H9 (cell line): ENCODE measurements at regions not wholly inside any gene's neighbourhood (a gene's known extent, or its start where the extent isn't known, plus 50 kb on each side); places are given as distances from the start of the nearest gene placed in this dataset.

Source experiments
- DNase-seq: peaks from one replicate; pipeline ENCODE4 v3.0.0-alpha.2; 2017
- H2AFZ ChIP-seq: one replicate; pipeline ENCODE4 v1.6.1; 2013; ENCODE audit warnings: mild to moderate bottlenecking, low read length, control low read depth, moderate library complexity
- H2AK5ac ChIP-seq: 2 replicates; pipeline ENCODE4 v1.6.1; 2013; ENCODE audit warnings: low read length, control low read depth, mixed read lengths; ENCODE audit not compliant: insufficient read length
- H2BK120ac ChIP-seq: one replicate; pipeline ENCODE4 v1.6.1; 2013; ENCODE audit warnings: low read depth, mild to moderate bottlenecking, low read length, control low read depth, inconsistent platforms; ENCODE audit not compliant: poor library complexity, severe bottlenecking
- H2BK12ac ChIP-seq: 2 replicates; pipeline ENCODE4 v1.6.1; 2013; ENCODE audit warnings: low read length, control low read depth, mixed read lengths, low read depth; ENCODE audit not compliant: insufficient read length
- H2BK15ac ChIP-seq: 2 replicates; pipeline ENCODE4 v1.6.1; 2013; ENCODE audit warnings: low read depth, low read length, control low read depth
- H2BK20ac ChIP-seq: one replicate; pipeline ENCODE4 v1.6.1; 2013; ENCODE audit warnings: low read depth, mild to moderate bottlenecking, low read length, control low read depth, inconsistent platforms; ENCODE audit not compliant: poor library complexity, severe bottlenecking
- H2BK5ac ChIP-seq: 2 replicates; pipeline ENCODE4 v1.6.1; 2013; ENCODE audit warnings: low read length, control low read depth, mixed read lengths; ENCODE audit not compliant: insufficient read length
- H3K14ac ChIP-seq: 2 replicates; pipeline ENCODE4 v1.6.1; 2013; ENCODE audit warnings: low read length, control low read depth; ENCODE audit not compliant: insufficient read depth
- H3K18ac ChIP-seq: 2 replicates; pipeline ENCODE4 v1.6.1; 2013; ENCODE audit warnings: low read depth, mild to moderate bottlenecking, mixed read lengths, low read length, control low read depth; ENCODE audit not compliant: insufficient read length
- H3K23ac ChIP-seq: 2 replicates; pipeline ENCODE4 v1.6.1; 2013; ENCODE audit warnings: low read length, control low read depth, mixed read lengths, low read depth; ENCODE audit not compliant: insufficient read length
- H3K23me2 ChIP-seq: 2 replicates; pipeline ENCODE4 v1.6.1; 2013; ENCODE audit warnings: low read depth, mild to moderate bottlenecking, mixed read lengths, low read length, control low read depth; ENCODE audit not compliant: insufficient read length, poor library complexity, severe bottlenecking
- H3K27ac ChIP-seq: 2 replicates; pipeline ENCODE4 v1.5.1; 2013; ENCODE audit warnings: low read length, control low read depth, mixed read lengths, low read depth; ENCODE audit not compliant: insufficient read length
- H3K27me3 ChIP-seq: 2 replicates; pipeline ENCODE4 v1.6.1; 2013; ENCODE audit warnings: low read length, control low read depth, inconsistent platforms; ENCODE audit not compliant: insufficient read depth
- H3K4ac ChIP-seq: 2 replicates; pipeline ENCODE4 v1.6.1; 2013; ENCODE audit warnings: low read depth, mild to moderate bottlenecking, control low read depth, inconsistent platforms, low read length, moderate library complexity
- H3K4me1 ChIP-seq: 2 replicates; pipeline ENCODE4 v1.6.1; 2013; ENCODE audit warnings: low read length, control low read depth, inconsistent platforms; ENCODE audit not compliant: insufficient read depth
- H3K4me2 ChIP-seq: 2 replicates; pipeline ENCODE4 v1.6.1; 2013; ENCODE audit warnings: low read length, control low read depth, mixed read lengths; ENCODE audit not compliant: insufficient read length, insufficient read depth
- H3K56ac ChIP-seq: 2 replicates; pipeline ENCODE4 v1.6.1; 2013; ENCODE audit warnings: low read depth, mild to moderate bottlenecking, mixed read lengths, low read length, control low read depth; ENCODE audit not compliant: insufficient read length
- H3K79me1 ChIP-seq: 2 replicates; pipeline ENCODE4 v1.6.1; 2013; ENCODE audit warnings: low read depth, mild to moderate bottlenecking, moderate library complexity, low read length, control low read depth, inconsistent platforms; ENCODE audit not compliant: insufficient read depth, poor library complexity, severe bottlenecking
- H3K79me2 ChIP-seq: 2 replicates; pipeline ENCODE4 v1.6.1; 2013; ENCODE audit warnings: low read length, control low read depth, inconsistent platforms; ENCODE audit not compliant: insufficient read depth
- H3K9ac ChIP-seq: 2 replicates; pipeline ENCODE4 v1.6.1; 2013; ENCODE audit warnings: low read length, control low read depth, mixed read lengths; ENCODE audit not compliant: insufficient read length; ENCODE audit errors: extremely low read depth
- H3K9me3 ChIP-seq: one replicate; pipeline ENCODE4 v1.6.1; 2013; ENCODE audit warnings: low read depth, low read length, inconsistent platforms; ENCODE audit not compliant: control insufficient read depth
- H3T11ph ChIP-seq: one replicate; pipeline ENCODE4 v1.6.1; 2013; ENCODE audit warnings: mild to moderate bottlenecking, low read length, control low read depth, inconsistent platforms
- H4K20me1 ChIP-seq: one replicate; pipeline ENCODE4 v1.6.1; 2013; ENCODE audit not compliant: control insufficient read depth, insufficient read length, insufficient read depth
- H4K5ac ChIP-seq: 2 replicates; pipeline ENCODE4 v1.6.1; 2013; ENCODE audit warnings: low read depth, mild to moderate bottlenecking, mixed read lengths, low read length, control low read depth; ENCODE audit not compliant: insufficient read length
- H4K8ac ChIP-seq: replicated peaks from 2 replicates; pipeline ENCODE4 v1.6.1; 2013; ENCODE audit warnings: low read length, control low read depth, mixed read lengths, low read depth; ENCODE audit not compliant: insufficient read length
- H4K91ac ChIP-seq: 2 replicates; pipeline ENCODE4 v1.6.1; 2013; ENCODE audit warnings: low read depth, mild to moderate bottlenecking, moderate library complexity, mixed read lengths, low read length, control low read depth; ENCODE audit not compliant: insufficient read length
- H3K27ac Mint-ChIP-seq, 3 experiments: 2 replicates in 2 of 3; 3 replicates in 1 of 3; pipeline ENCODE4 v1.8.0; 2020 to 2021; ENCODE audit warnings: mixed read lengths in 3 of 3, mild to moderate bottlenecking in 1 of 3, moderate library complexity in 1 of 3
- H3K27me3 Mint-ChIP-seq: 2 replicates; pipeline ENCODE4 v1.8.0; 2021; ENCODE audit warnings: low read depth, mild to moderate bottlenecking, moderate library complexity, mixed read lengths
- H3K36me3 Mint-ChIP-seq, 3 experiments: 2 replicates in 2 of 3; 3 replicates in 1 of 3; pipeline ENCODE4 v1.8.0; 2020 to 2021; ENCODE audit warnings: low read depth in 3 of 3, mixed read lengths in 3 of 3; ENCODE audit not compliant: insufficient read depth in 1 of 3
- H3K4me1 Mint-ChIP-seq, 2 experiments: 2 replicates each; pipeline ENCODE4 v1.8.0; 2020; ENCODE audit warnings: mixed read lengths in 2 of 2
- H3K4me3 Mint-ChIP-seq, 2 experiments: 2 replicates in 1 of 2; 3 replicates in 1 of 2; pipeline ENCODE4 v1.8.0; 2020 to 2021; ENCODE audit warnings: mild to moderate bottlenecking in 2 of 2, mixed read lengths in 2 of 2, moderate library complexity in 1 of 2
- H3K9me3 Mint-ChIP-seq, 2 experiments: 2 replicates in 1 of 2; 3 replicates in 1 of 2; pipeline ENCODE4 v1.8.0; 2020; ENCODE audit warnings: mild to moderate bottlenecking in 2 of 2, mixed read lengths in 2 of 2, moderate library complexity in 1 of 2
- CTCF ChIP-seq: fragments of 200-600 bp; sonication (generic); conservative IDR thresholded peaks from 3 replicates; pipeline ENCODE4 v1.8.0; 2021; ENCODE audit warnings: antibody characterized with exemption, mild to moderate bottlenecking
- WGBS: extraction: QIAGEN DNeasy Blood & Tissue Kit; methylation state at CpG from one replicate; pipeline ENCODE4 v1.1.7; 2013; ENCODE audit warnings: missing lambda C conversion rate, low lambda C conversion rate, mixed read lengths; ENCODE audit not compliant: insufficient read length; ENCODE audit errors: extremely low coverage; 5-methylcytosine and 5-hydroxymethylcytosine counted together

DNA sequence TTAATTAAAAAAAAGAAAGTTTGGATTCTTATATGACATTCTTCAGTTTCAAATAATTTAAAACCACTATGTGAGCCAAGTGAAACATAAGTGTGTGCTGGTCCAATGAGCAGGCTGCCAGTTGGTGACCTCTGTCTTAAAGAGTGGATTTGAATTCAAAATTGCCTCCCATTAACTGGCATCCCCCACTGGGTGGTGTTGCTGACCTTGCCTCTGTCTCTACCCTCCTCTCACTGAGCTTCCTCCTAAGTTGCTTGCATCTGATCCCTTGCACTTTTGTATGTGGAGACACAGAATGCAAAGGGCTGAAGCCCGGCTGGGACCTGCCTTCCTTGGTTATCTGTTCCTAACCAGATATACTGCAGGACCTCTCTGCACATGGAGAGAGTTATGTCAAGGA, 160.6 kb downstream of the CYLD start:
- no peaks in the 10 kb centered on the region for H3K36me3 Mint-ChIP-seq
- no peaks in the 10 kb centered on the region for H3K4me1 ChIP-seq
- H2BK15ac ChIP-seq: no peak overlapping the region
- H3K18ac ChIP-seq: no peak overlapping the region
- H4K8ac ChIP-seq: no peak overlapping the region
- H3K79me2 ChIP-seq: no peaks in the 10 kb centered on the region
- no peak overlapping the region for H3K4ac ChIP-seq
- no peak overlapping the region for H3K27ac Mint-ChIP-seq
- no peaks in the 10 kb centered on the region for H3K79me1 ChIP-seq
- no peaks in the 10 kb centered on the region for H3K27me3 ChIP-seq
- H3K27ac ChIP-seq: no peak overlapping the region
- no peak overlapping the region for H2AK5ac ChIP-seq
- no peak overlapping the region for H2AFZ ChIP-seq
- no peak overlapping the region for H3K14ac ChIP-seq
- H4K20me1 ChIP-seq: no peaks in the 10 kb centered on the region
- no peak overlapping the region for H2BK12ac ChIP-seq
- no peak overlapping the region for H2BK20ac ChIP-seq
- H3K27me3 Mint-ChIP-seq: peaks cover 2% of the 10 kb centered on the region; the same call in 1 of the 2 replicates
- H3T11ph ChIP-seq: no peak overlapping the region
- H3K9ac ChIP-seq: no peak overlapping the region
- H3K4me1 Mint-ChIP-seq: peaks cover 6 to 13% of the 10 kb centered on the region in 2 experiments
- peak; percentile 33; the same call in 2 of the 3 replicates for TF ChIP-seq CTCF
- H3K4me3 Mint-ChIP-seq: no peak overlapping the region
- H4K91ac ChIP-seq: no peak overlapping the region
- no peak for DNase-seq
- no peak overlapping the region for H2BK120ac ChIP-seq
- H3K9me3 Mint-ChIP-seq: peaks cover 0 to 2% of the 10 kb centered on the region in 2 experiments; a peak in 1 of 5 replicates
- H3K56ac ChIP-seq: no peak overlapping the region
- no peak overlapping the region for H3K23ac ChIP-seq
- no CpG with 5 or more reads among the region's 1 CpG for WGBS
- H3K4me2 ChIP-seq: no peak overlapping the region
- H2BK5ac ChIP-seq: no peak overlapping the region
- H3K9me3 ChIP-seq: no peaks in the 10 kb centered on the region
- H3K23me2 ChIP-seq: no peaks in the 10 kb centered on the region
- no peak overlapping the region for H4K5ac ChIP-seq
